A549 (cell line): ENCODE measurements at regions not wholly inside any gene's neighbourhood (a gene's known extent, or its start where the extent isn't known, plus 50 kb on each side); places are given as distances from the start of the nearest gene placed in this dataset.

Source experiments
- ATAC-seq, 2 experiments: fragments of 200-7000 bp in 1 of 2; fragments of >200 bp in 1 of 2; cut with Nextera tagmentation in 1 of 2; cut with Tn5 transposase in 1 of 2; 3 replicates each; pipeline versions ENCODE4 v1.8.0 to v1.9.1; 2018 to 2020; ENCODE audit warnings: mild to moderate bottlenecking in 1 of 2, moderate library complexity in 1 of 2
- CTCF ChIA-PET: fragments of 300-600 bp; sonication (Branson Sonifier 250); formaldehyde crosslinking; extraction: SDS; loops from one replicate; lab custom pipeline; 2021; ENCODE audit warnings: antibody characterized with exemption, inconsistent platforms; lab: Yijun Ruan, JAX
- POLR2A ChIA-PET: fragments of 350-600 bp; formaldehyde crosslinking; extraction: SDS; loops from one replicate; lab custom pipeline; 2021; ENCODE audit warnings: antibody characterized with exemption, inconsistent platforms; lab: Yijun Ruan, JAX
- DNase-seq, 2 experiments: peaks; one replicate each; pipeline versions ENCODE4 v3.0.0 to v3.0.0-alpha.2; 2011 to 2016; ENCODE audit warnings: low read depth in 1 of 2, low spot score in 1 of 2
- FAIRE-seq: peaks from 2 replicates; lab custom pipeline; 2011; peaks lifted over from hg19 to GRCh38; lab: Jason Lieb, UNC
- H3K27ac ChIP-seq, 2 experiments: fragments of >200 bp; sonication (Bioruptor Twin); formaldehyde crosslinking; 3 replicates each; pipeline ENCODE4 v1.5.1; 2016 to 2017
- H3K4me1 ChIP-seq: fragments of >200 bp; sonication (Bioruptor Twin); formaldehyde crosslinking; 3 replicates; pipeline ENCODE4 v1.6.1; 2016
- H3K4me2 ChIP-seq: fragments of >200 bp; sonication (Bioruptor Twin); formaldehyde crosslinking; 3 replicates; pipeline ENCODE4 v1.6.1; 2016
- H3K4me3 ChIP-seq: fragments of >200 bp; sonication (Bioruptor Twin); formaldehyde crosslinking; 3 replicates; pipeline ENCODE4 v1.5.1; 2016
- H3K9me3 ChIP-seq: fragments of >200 bp; sonication (Bioruptor Twin); formaldehyde crosslinking; 3 replicates; pipeline ENCODE4 v1.6.1; 2016
- BCL3 ChIP-seq: fragments of >200 bp; sonication (Bioruptor Twin); formaldehyde crosslinking; IDR thresholded peaks from 3 replicates; pipeline ENCODE4 v1.6.1; 2016
- BHLHE40 ChIP-seq: IDR thresholded peaks from 2 replicates; pipeline ENCODE4 v1.6.1; 2012; ENCODE audit warnings: low read depth, low read length, inconsistent platforms
- CBX8 ChIP-seq: fragments of 200-600 bp; sonication (generic); IDR thresholded peaks from 2 replicates; pipeline ENCODE4 v1.6.1; 2016
- CTCF ChIP-seq: fragments of >200 bp; sonication (Bioruptor Twin); formaldehyde crosslinking; IDR thresholded peaks from 3 replicates; pipeline ENCODE4 v1.5.1; 2016
- EHF ChIP-seq: fragments of 250-450 bp; sonication (Bioruptor Pico); IDR thresholded peaks from 2 replicates; pipeline ENCODE4 v1.5.0; 2020; ENCODE audit warnings: mild to moderate bottlenecking
- EHMT2 ChIP-seq: fragments of 200-600 bp; sonication (generic); IDR thresholded peaks from 2 replicates; pipeline ENCODE4 v1.6.1; 2016; ENCODE audit warnings: antibody characterized with exemption, low read depth, mild to moderate bottlenecking, moderate library complexity
- FOSL2 ChIP-seq, 2 experiments: fragments of 450-650 bp in 1 of 2; fragments of >200 bp in 1 of 2; sonication (Bioruptor Twin) in 1 of 2; formaldehyde crosslinking; IDR thresholded peaks; 2 replicates each; pipeline versions ENCODE4 v1.5.0 to v1.6.1; 2016 to 2020; ENCODE audit warnings: mild to moderate bottlenecking in 1 of 2, moderate library complexity in 1 of 2
- FOXS1 ChIP-seq: fragments of 250-450 bp; sonication (Bioruptor Pico); IDR thresholded peaks from 2 replicates; pipeline ENCODE4 v1.5.0; 2020; ENCODE audit warnings: mild to moderate bottlenecking, moderate library complexity
- HDAC2 ChIP-seq: fragments of 200-600 bp; sonication (generic); IDR thresholded peaks from 2 replicates; pipeline ENCODE4 v1.6.1; 2016
- HOXA7 ChIP-seq: fragments of 250-450 bp; sonication (Bioruptor Pico); IDR thresholded peaks from 2 replicates; pipeline ENCODE4 v1.5.0; 2020; ENCODE audit warnings: mild to moderate bottlenecking, moderate library complexity
- HOXB13 ChIP-seq: fragments of 250-450 bp; sonication (Bioruptor Pico); IDR thresholded peaks from 2 replicates; pipeline ENCODE4 v1.5.0; 2020; ENCODE audit warnings: low read depth, mild to moderate bottlenecking, moderate library complexity
- HOXB5 ChIP-seq: fragments of 250-450 bp; sonication (Bioruptor Pico); IDR thresholded peaks from 2 replicates; pipeline ENCODE4 v1.5.0; 2020; ENCODE audit warnings: mild to moderate bottlenecking, moderate library complexity
- JUNB ChIP-seq: fragments of >200 bp; sonication (Bioruptor Twin); formaldehyde crosslinking; IDR thresholded peaks from 2 replicates; pipeline ENCODE4 v1.6.1; 2016
- KDM1A ChIP-seq: fragments of 200-600 bp; sonication (generic); IDR thresholded peaks from 2 replicates; pipeline ENCODE4 v1.6.1; 2016; ENCODE audit warnings: low read depth, mild to moderate bottlenecking
- KDM5A ChIP-seq: fragments of 200-600 bp; sonication (generic); IDR thresholded peaks from 2 replicates; pipeline ENCODE4 v1.6.1; 2016; ENCODE audit warnings: antibody characterized with exemption, mild to moderate bottlenecking
- MAZ ChIP-seq: fragments of 150-350 bp; IDR thresholded peaks from 2 replicates; pipeline ENCODE4 v1.6.1; 2014; ENCODE audit warnings: antibody characterized with exemption, low read depth, low read length, borderline replicate concordance
- MYC ChIP-seq: IDR thresholded peaks from 2 replicates; pipeline ENCODE4 v1.6.1; 2012; ENCODE audit warnings: mild to moderate bottlenecking, inconsistent platforms, low read length, improper control_type of control experiment, borderline replicate concordance
- NFE2L2 ChIP-seq: fragments of 150-350 bp; conservative IDR thresholded peaks from 2 replicates; pipeline ENCODE4 v1.6.1; 2014; ENCODE audit warnings: low read length
- NPAS2 ChIP-seq: fragments of 250-450 bp; sonication (Bioruptor Pico); IDR thresholded peaks from 2 replicates; pipeline ENCODE4 v1.8.0; 2022; ENCODE audit warnings: mild to moderate bottlenecking, moderate library complexity, borderline replicate concordance
- POLR2A ChIP-seq: IDR thresholded peaks from 2 replicates; pipeline ENCODE4 v1.6.1; 2012; ENCODE audit warnings: mild to moderate bottlenecking, low read length
- RAD21 ChIP-seq, 2 experiments: fragments of >200 bp in 1 of 2; sonication (Bioruptor Twin) in 1 of 2; formaldehyde crosslinking in 1 of 2; IDR thresholded peaks in 1 of 2; conservative IDR thresholded peaks in 1 of 2; 2 replicates in 1 of 2; 3 replicates in 1 of 2; pipeline ENCODE4 v1.6.1; 2012 to 2018; ENCODE audit warnings: inconsistent platforms in 1 of 2
- RARB ChIP-seq: fragments of 250-450 bp; sonication (Bioruptor Pico); IDR thresholded peaks from 2 replicates; pipeline ENCODE4 v1.8.0; 2021; ENCODE audit warnings: mild to moderate bottlenecking, moderate library complexity
- RCOR1 ChIP-seq: fragments of 150-350 bp; IDR thresholded peaks from 2 replicates; pipeline ENCODE4 v1.6.1; 2014; ENCODE audit warnings: antibody characterized with exemption, low read length, low read depth
- RFX5 ChIP-seq: fragments of 450-650 bp; IDR thresholded peaks from 2 replicates; pipeline ENCODE4 v1.7.1; 2014; ENCODE audit warnings: antibody characterized with exemption, mild to moderate bottlenecking, moderate library complexity
- RNF2 ChIP-seq: fragments of 200-600 bp; sonication (generic); IDR thresholded peaks from 2 replicates; pipeline ENCODE4 v1.6.1; 2016; ENCODE audit warnings: low read depth, mild to moderate bottlenecking, antibody characterized with exemption, moderate library complexity, borderline replicate concordance
- SMC3 ChIP-seq: fragments of >200 bp; sonication (Bioruptor Twin); formaldehyde crosslinking; IDR thresholded peaks from 3 replicates; pipeline ENCODE4 v1.6.1; 2018; ENCODE audit warnings: inconsistent platforms
- SREBF2 ChIP-seq: fragments of 450-650 bp; IDR thresholded peaks from 2 replicates; pipeline ENCODE4 v1.6.1; 2014; ENCODE audit warnings: mild to moderate bottlenecking, moderate library complexity
- TP53 ChIP-seq: fragments of 250-450 bp; sonication (Bioruptor Pico); IDR thresholded peaks from 2 replicates; pipeline ENCODE4 v1.5.0; 2021; ENCODE audit warnings: mild to moderate bottlenecking, moderate library complexity
- USF2 ChIP-seq: fragments of 450-650 bp; IDR thresholded peaks from 2 replicates; pipeline ENCODE4 v1.6.1; 2014; ENCODE audit warnings: antibody characterized with exemption
- ZFP36 ChIP-seq: fragments of 450-650 bp; IDR thresholded peaks from 2 replicates; pipeline ENCODE4 v1.6.1; 2014; ENCODE audit warnings: borderline replicate concordance; ENCODE audit not compliant: partially characterized antibody
- ZSCAN20 ChIP-seq: fragments of 250-450 bp; sonication (Bioruptor Pico); IDR thresholded peaks from 2 replicates; pipeline ENCODE4 v1.8.0; 2022; ENCODE audit warnings: mild to moderate bottlenecking, moderate library complexity
- WGBS: methylation state at CpG from one replicate; pipeline ENCODE4 v1.1.6; 2017; ENCODE audit errors: missing lambda C conversion rate; 5-methylcytosine and 5-hydroxymethylcytosine counted together
- TF ChIP-seq, protein P1 (sequence below): fragments of >200 bp; sonication (Bioruptor Twin); formaldehyde crosslinking; IDR thresholded peaks from 2 replicates; pipeline ENCODE4 v1.6.1; 2016
- TF ChIP-seq, protein P2 (sequence below): fragments of 250-450 bp; sonication (Bioruptor Pico); IDR thresholded peaks from 2 replicates; pipeline ENCODE4 v1.5.0; 2020; ENCODE audit warnings: low read depth, mild to moderate bottlenecking, moderate library complexity

GRCh38 chr1:103424650-103425049 lies 100.8 kb upstream of the RNPC3 start:
- TF ChIP-seq RARB (CRISPR knock-in tag) (no peak), EHMT2 (no peak), KDM1A (no peak), RAD21 (conservative IDR thresholded peaks at IDR 0.05 in 1 of 2, IDR thresholded peaks at IDR 0.05 in 1 of 2) (no peak), FOSL2 (IDR thresholded peaks at IDR 0.05) (no peak), FOSL2 (CRISPR knock-in tag; IDR thresholded peaks at IDR 0.05) (no peak), TP53 (CRISPR knock-in tag) (no peak), SREBF2 (no peak), USF2 (no peak), ZSCAN20 (no peak), NFE2L2 (no peak), HOXA7 (no peak), RCOR1 (no peak), RFX5 (no peak), HOXB5 (CRISPR knock-in tag) (no peak), POLR2A (no peak)
- FAIRE-seq (no peak), ATAC-seq (no peak), DNase-seq (no peak)
- WGBS: 89% methylated on average over 2 of the region's 2 CpGs
- CTCF ChIA-PET: no interaction called here
- Histone ChIP-seq H3K27ac (no peak overlapping the region), H3K9me3 (no peaks in the 10 kb centered on the region), H3K4me1 (no peaks in the 10 kb centered on the region), H3K4me3 (no peak overlapping the region), H3K4me2 (no peak overlapping the region)
- POLR2A ChIA-PET: no interaction called here

GRCh38 chr1:103416681-103417286 lies 108.7 kb upstream of the RNPC3 start:
- Histone ChIP-seq H3K27ac (no peak overlapping the region), H3K4me3 (no peak overlapping the region), H3K9me3 (no peaks in the 10 kb centered on the region), H3K4me2 (no peak overlapping the region)
- POLR2A ChIA-PET: no interaction called here
- ATAC-seq (no peak), FAIRE-seq (no peak), DNase-seq (peak in 1 of 2 experiments; percentile 1)
- 54% methylated on average over 1 of the region's 1 CpG for WGBS
- TF ChIP-seq EHMT2 (no peak), BCL3 (no peak), MAZ (no peak), BHLHE40 (no peak), FOXS1 (CRISPR knock-in tag) (no peak), KDM5A (no peak), RNF2 (no peak), NFE2L2 (no peak), RCOR1 (no peak), EHF (CRISPR knock-in tag) (no peak)
- TF ChIP-seq, all 56 proteins: peak for 0
- CTCF ChIA-PET: no interaction called here
- H3K4me1 ChIP-seq: no peaks in the 10 kb centered on the region

- ATAC-seq: no peak
- ChIA-PET POLR2A (no interaction called here), CTCF (no interaction called here)
- Histone ChIP-seq H3K4me2 (no peak overlapping the region), H3K4me3 (no peak overlapping the region), H3K4me1 (no peaks in the 10 kb centered on the region), H3K9me3 (no peaks in the 10 kb centered on the region), H3K27ac (no peak overlapping the region)
- DNase-seq: no peak
- WGBS: 0% methylated on average over 1 of the region's 1 CpG
- no peak for FAIRE-seq
- TF ChIP-seq SMC3 (no peak), HOXB13 (CRISPR knock-in tag) (no peak), MYC (no peak), CTCF (no peak), CBX8 (no peak), SREBF2 (no peak), RNF2 (no peak), ZSCAN20 (no peak), NPAS2 (CRISPR knock-in tag) (no peak), ZFP36 (no peak), HDAC2 (no peak), JUNB (no peak)
- TF ChIP-seq, protein P1, sequence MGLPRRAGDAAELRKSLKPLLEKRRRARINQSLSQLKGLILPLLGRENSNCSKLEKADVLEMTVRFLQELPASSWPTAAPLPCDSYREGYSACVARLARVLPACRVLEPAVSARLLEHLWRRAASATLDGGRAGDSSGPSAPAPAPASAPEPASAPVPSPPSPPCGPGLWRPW: no peak
- TF ChIP-seq, protein P2, sequence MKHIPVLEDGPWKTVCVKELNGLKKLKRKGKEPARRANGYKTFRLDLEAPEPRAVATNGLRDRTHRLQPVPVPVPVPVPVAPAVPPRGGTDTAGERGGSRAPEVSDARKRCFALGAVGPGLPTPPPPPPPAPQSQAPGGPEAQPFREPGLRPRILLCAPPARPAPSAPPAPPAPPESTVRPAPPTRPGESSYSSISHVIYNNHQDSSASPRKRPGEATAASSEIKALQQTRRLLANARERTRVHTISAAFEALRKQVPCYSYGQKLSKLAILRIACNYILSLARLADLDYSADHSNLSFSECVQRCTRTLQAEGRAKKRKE (CRISPR knock-in tag): no peak
Measured at GRCh38 chr1:103387898-103388297, 137.6 kb upstream of the RNPC3 start.
